GM18907 (cell line): ENCODE measurements at regions not wholly inside any gene's neighbourhood (a gene's known extent, or its start where the extent isn't known, plus 50 kb on each side); places are given as distances from the start of the nearest gene placed in this dataset.
"Not testable (repeated sequence)": the region's sequence is repeated elsewhere in the genome, so short reads cannot be mapped to it uniquely, and the experiment has no call there.

Experiments
- ATAC-seq: cut with Tn5 transposase; IDR thresholded peaks from one replicate; pipeline ENCODE4 v1.9.1; 2021; ENCODE audit warnings: mild to moderate bottlenecking, moderate library complexity; ENCODE audit not compliant: unreplicated experiment

DNA sequence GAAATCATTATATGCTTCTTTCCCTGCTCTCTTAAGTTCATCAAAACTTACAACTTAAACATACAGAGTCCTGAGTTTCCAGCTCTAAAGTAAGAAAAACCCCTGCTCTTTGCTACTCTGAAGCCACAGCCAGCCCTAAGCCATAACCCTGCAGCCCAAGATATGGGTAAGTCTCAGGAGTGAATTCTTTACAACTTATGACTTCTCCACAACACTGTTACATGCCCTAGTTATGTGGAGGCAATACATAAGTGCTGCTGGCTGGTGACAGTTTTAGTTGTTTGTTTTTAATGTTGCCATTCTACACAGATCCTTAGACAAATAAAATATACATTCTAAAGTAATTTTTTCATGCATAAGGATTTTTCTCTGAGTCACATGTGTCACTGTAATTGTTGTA, 100.2 kb downstream of the FBXO8 start:
- ATAC-seq = no peak

GRCh38 chr4:174181827-174182226, 101.6 kb downstream of the FBXO8 start:
- ATAC-seq = no peak

GRCh38 chr4:174177536-174177935, 105.9 kb downstream of the FBXO8 start:
- ATAC-seq = no peak

- ATAC-seq = not testable (repeated sequence)
These were observed 107.6 kb downstream of the FBXO8 start for GRCh38 chr4:174175836-174176235.

- ATAC-seq = no peak
These were observed 110.1 kb downstream of the FBXO8 start for GRCh38 chr4:174173360-174173759.

- ATAC-seq = no peak
These were observed 111.2 kb downstream of the FBXO8 start for GRCh38 chr4:174172274-174172673.

- no peak for ATAC-seq
These were observed 112.6 kb downstream of the FBXO8 start for GRCh38 chr4:174170906-174171305.

GRCh38 chr4:174170091-174170490, 113.4 kb downstream of the FBXO8 start:
- no peak for ATAC-seq

GRCh38 chr4:174157106-174157607, 126.3 kb downstream of the FBXO8 start:
- no peak for ATAC-seq

GRCh38 chr4:174156239-174156826, 127.1 kb downstream of the FBXO8 start:
- peak; percentile 91 for ATAC-seq

DNA sequence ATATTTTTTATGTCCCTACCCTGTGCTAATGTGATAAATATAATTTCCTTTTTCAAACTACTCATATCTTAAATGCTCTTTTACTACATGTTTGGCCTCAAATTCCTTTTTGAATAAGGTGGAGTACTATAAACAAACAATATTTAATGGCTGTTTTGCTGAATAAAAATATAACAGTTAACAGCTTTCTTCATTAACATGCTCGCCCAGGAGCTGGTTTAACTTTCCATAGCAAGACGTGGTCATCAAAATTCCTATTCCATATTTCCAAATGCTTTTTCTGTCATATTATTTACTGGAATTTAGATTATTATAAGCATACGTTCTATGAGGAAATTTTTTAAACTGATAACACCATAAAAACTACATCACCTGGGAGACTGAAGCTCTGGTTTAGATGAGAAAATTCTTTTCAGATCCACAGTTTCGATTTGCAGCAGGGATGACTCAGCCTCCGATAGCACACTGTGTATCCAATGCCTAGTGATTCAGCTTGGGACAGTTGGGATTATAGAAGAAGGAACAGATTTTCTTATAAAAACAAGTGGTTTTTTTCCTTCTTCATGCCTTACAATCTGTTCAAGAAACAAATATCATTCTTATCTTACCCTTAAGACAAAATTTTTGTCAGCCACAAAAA, 129.1 kb downstream of the FBXO8 start:
- ATAC-seq = no peak

DNA sequence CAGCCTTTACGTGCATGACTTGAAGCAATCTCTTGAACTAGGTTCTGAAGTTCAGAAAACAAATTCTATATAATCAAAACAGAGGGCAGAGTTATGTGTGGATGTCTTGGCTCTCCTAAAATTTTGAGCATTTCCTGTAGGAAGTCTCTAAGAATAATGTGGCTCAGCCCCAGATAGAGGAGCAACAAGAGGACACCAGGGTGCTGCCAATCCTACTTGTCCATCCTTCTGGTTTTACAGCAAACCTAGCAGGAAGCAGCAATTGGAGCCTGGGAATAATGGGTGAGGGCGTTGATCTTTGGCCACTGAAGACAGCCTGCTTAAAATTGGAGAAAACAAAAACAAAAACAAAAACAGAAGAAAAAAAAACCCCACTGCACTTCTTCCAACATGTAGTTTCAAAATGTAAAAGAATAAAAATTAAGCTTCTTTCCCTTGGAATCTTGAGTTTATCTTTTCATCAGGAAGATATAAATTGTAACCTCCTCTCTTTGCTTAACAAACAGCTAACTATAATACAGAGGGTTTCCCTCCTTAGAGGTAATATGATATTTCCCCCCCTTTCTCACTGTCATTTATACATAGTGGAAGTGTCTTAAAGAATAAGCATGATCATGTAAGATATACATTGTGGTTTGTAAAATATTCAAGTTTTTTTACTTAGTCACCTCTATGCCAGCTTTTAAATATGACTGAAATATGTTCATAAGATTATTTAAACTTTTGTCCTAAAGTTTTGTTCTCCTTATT, 130.6 kb downstream of the FBXO8 start:
- ATAC-seq = no peak

DNA sequence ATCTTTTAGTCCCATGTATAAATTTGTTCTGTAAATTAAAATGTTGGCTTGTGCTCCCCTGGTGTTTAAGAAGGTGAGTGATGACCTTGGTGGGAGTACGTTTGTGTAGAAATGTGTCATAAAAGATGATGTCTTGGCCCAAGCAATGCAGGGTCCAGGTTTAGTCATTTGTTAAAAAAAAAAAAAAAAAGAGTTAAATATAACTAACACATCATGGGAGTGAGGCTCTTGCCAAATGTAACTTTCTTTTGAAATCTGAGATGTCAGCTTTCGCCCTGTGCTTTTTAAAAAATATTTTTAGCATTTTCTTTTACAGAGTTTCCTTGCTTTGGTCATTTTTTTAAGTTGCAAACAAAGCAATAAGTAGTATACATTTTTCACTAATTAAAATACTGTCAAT, 135.6 kb downstream of the FBXO8 start:
- no peak for ATAC-seq

DNA sequence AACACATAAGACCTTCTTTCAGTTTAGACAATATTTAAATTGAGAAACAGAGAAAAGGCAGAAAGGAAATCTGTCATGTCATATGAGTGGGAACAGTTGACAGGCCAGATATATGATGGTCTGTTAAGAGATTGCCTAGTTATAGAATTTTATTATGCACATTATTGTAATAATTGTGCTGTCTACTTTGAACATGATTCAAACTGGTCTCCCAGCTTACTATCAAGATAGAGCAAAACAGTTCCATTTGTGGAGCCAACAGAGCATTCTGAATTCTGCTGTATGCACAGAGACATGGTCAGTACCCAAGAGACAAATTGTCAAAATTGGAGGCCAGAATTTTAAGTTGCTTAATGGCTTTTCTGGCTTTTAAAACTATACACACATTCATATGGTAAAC, 139.4 kb downstream of the FBXO8 start:
- ATAC-seq = no peak

DNA sequence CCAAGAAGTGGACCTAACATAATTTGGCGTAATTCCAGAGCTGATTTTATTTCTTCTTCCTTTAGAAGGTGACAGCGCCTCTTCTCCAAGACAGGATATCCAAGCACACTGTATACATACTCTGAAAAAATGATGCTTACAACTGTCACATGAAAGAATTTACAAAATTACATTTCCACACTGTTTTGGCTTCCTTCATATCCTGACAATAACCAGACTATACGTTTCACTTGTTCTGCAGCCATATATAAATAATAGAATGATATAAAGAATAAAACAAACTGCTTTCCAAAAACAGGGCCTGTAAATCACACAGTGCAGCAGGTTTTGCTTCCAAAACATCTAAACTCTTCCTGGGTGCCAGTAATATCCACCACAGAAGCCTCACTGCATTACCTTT, 141.6 kb downstream of the FBXO8 start:
- ATAC-seq = no peak

- no peak for ATAC-seq
These were observed 144.9 kb downstream of the FBXO8 start for GRCh38 chr4:174138616-174139015.

- ATAC-seq = no peak
These were observed 145.8 kb downstream of the FBXO8 start for GRCh38 chr4:174137698-174138097.

DNA sequence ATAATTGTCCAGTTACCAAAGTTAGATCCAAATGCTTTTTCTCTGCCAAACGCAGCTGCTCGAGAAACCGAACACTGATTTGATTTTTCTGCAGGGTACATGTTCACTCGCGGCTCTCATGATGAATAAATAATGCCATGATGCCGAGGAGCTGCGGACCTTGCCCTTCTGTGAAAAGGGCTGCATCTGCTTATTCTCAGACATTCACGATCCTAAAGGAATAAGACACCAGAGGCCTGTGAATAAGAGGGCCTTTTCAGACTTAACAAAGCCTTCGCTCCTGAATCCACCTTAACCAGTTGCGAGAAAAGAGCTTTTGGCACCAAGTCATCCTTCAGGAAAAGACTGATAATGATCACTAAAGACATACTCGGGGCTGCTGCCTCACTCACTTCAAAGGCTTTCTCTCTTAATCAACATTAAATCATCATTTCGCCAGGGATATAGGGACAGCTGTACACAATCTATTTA, 147.5 kb downstream of the FBXO8 start:
- no peak for ATAC-seq

DNA sequence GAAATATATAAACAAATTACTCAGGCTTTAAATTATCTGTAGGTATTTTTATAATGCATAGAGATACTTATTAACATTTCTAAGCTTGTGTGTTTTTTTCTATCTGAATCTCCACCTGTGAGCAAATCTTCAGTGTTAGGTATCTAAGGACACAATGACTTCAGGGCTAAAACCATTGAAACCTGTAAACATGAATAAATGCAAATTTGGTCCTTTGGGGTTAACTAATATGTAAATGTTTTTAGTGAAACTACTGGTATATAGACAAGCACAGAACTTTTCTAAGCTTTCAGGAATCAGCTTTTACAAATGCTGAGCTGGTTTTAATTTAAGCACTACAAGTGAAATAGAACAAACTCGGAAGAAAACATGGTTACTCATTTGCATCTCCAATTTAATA, 147.9 kb downstream of the FBXO8 start:
- no peak for ATAC-seq

GRCh38 chr4:174134361-174134760, 149.1 kb downstream of the FBXO8 start:
- ATAC-seq = no peak

- ATAC-seq = no peak
These were observed 149.9 kb downstream of the FBXO8 start for GRCh38 chr4:174133551-174133950.

DNA sequence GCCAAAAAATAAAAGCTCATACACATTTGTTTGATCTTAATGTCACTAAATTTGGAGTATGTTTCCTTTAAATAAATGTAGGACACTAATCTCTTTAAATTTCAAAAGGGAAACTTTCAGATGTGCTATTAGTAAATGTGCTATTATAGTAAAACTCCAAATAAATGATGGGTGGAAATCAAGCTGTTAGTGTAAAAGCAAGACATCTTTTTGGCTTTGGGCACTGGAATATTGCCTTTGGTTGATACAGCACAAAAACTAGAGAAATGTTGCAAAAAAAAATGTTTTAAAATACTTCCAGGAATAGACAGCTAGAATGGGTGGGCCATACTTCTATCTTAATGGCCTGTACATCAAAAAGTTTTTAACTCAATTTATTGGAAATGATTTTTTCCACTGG, 151.6 kb downstream of the FBXO8 start:
- ATAC-seq = no peak
